DOHH2 (cell line): ENCODE measurements at regions not wholly inside any gene's neighbourhood (a gene's known extent, or its start where the extent isn't known, plus 50 kb on each side); places are given as distances from the start of the nearest gene placed in this dataset.

Experiments used
- CTCF ChIP-seq: fragments of 200-600 bp; sonication (generic); IDR thresholded peaks from one replicate; pipeline ENCODE4 v1.5.1; 2014; ENCODE audit warnings: antibody characterized with exemption, mild to moderate bottlenecking, low read depth, low read length; ENCODE audit not compliant: poor library complexity, severe bottlenecking
- EZH2phosphoT487 ChIP-seq: fragments of 200-600 bp; sonication (generic); IDR thresholded peaks from 2 replicates; pipeline ENCODE4 v1.6.1; 2017; ENCODE audit warnings: borderline replicate concordance, mild to moderate bottlenecking, antibody characterized with exemption, low read length, moderate library complexity, mixed read lengths

GRCh38 chr3:152978152-152978551 lies 143.2 kb downstream of the P2RY1 start:
- TF ChIP-seq CTCF (no peak), EZH2phosphoT487 (no peak)
